H1 (cell line): ENCODE measurements at regions not wholly inside any gene's neighbourhood (a gene's known extent, or its start where the extent isn't known, plus 50 kb on each side); places are given as distances from the start of the nearest gene placed in this dataset.

ENCODE experiments used
- FOSL1 ChIP-seq: IDR thresholded peaks from 2 replicates; pipeline ENCODE4 v1.6.1; 2011; ENCODE audit warnings: mild to moderate bottlenecking, low read depth, low read length, moderate library complexity; ENCODE audit not compliant: insufficient read depth
- POU5F1 ChIP-seq: IDR thresholded peaks from 2 replicates; pipeline ENCODE4 v1.6.1; 2011; ENCODE audit warnings: low read depth, mild to moderate bottlenecking, low read length, moderate library complexity
- TAF1 ChIP-seq: IDR thresholded peaks from 2 replicates; pipeline ENCODE4 v1.6.1; 2011; ENCODE audit warnings: mild to moderate bottlenecking, low read depth, low read length
- TF ChIP-seq, protein P1 (sequence below), 3 experiments: IDR thresholded peaks; 1 replicate in 2 of 3; 2 replicates in 1 of 3; pipeline versions ENCODE4 v1.5.1 to v1.6.1; 2011; ENCODE audit warnings: low read length in 3 of 3, mild to moderate bottlenecking in 3 of 3, inconsistent platforms in 2 of 3, low read depth in 1 of 3, moderate library complexity in 1 of 3; ENCODE audit not compliant: insufficient read depth in 1 of 3; ENCODE audit errors: control extremely low read depth in 1 of 3

DNA sequence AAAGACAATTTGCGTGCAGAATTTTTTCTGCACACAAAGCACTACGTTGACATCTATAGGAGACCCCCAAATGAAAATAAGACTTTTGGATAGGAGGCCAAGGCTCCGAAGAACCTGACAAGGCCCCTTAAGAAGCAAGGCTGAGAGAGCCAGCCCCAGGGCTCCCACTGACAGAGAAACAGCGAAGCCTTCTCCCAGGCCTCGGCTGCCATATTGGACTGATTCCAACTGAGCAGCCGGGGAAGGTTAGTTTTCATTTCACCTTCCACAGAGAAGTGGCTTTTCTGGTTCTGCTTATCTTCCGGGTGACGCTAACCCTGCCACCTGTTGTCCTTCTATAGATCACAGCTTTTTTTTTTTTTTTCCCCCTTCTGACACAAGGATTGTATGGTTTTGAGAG lies 356.7 kb downstream of the SOX9 start:
- TF ChIP-seq TAF1, result no peak
- no peak for TF ChIP-seq POU5F1
- TF ChIP-seq FOSL1, result no peak
- TF ChIP-seq, protein P1, sequence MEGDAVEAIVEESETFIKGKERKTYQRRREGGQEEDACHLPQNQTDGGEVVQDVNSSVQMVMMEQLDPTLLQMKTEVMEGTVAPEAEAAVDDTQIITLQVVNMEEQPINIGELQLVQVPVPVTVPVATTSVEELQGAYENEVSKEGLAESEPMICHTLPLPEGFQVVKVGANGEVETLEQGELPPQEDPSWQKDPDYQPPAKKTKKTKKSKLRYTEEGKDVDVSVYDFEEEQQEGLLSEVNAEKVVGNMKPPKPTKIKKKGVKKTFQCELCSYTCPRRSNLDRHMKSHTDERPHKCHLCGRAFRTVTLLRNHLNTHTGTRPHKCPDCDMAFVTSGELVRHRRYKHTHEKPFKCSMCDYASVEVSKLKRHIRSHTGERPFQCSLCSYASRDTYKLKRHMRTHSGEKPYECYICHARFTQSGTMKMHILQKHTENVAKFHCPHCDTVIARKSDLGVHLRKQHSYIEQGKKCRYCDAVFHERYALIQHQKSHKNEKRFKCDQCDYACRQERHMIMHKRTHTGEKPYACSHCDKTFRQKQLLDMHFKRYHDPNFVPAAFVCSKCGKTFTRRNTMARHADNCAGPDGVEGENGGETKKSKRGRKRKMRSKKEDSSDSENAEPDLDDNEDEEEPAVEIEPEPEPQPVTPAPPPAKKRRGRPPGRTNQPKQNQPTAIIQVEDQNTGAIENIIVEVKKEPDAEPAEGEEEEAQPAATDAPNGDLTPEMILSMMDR (IDR thresholded peaks at IDR 0.05; ENCODE audit: control extremely low read depth in 1 of 3, insufficient read depth in 1 of 3, low read depth in 1 of 3, low read length in 3 of 3), result no peak
